BLaER1 treated with 17β-estradiol and CSF1 and Interleukin-3, amounts not matched to agents 10 nM and 100 nM (cell line): ENCODE measurements at regions not wholly inside any gene's neighbourhood (a gene's known extent, or its start where the extent isn't known, plus 50 kb on each side); places are given as distances from the start of the nearest gene placed in this dataset.

Experiments used
- H3K27ac ChIP-seq, 11 experiments: shearing (Covaris generic); formaldehyde crosslinking; 2 replicates each; pipeline ENCODE4 v1.8.1; 2022
- H3K27me3 ChIP-seq, 11 experiments: shearing (Covaris generic); formaldehyde crosslinking; 2 replicates each; pipeline ENCODE4 v1.8.1; 2022
- H3K36me3 ChIP-seq, 11 experiments: shearing (Covaris generic); formaldehyde crosslinking; 2 replicates each; pipeline ENCODE4 v1.8.1; 2022
- H3K4me1 ChIP-seq, 10 experiments: shearing (Covaris generic); formaldehyde crosslinking; 2 replicates each; pipeline ENCODE4 v1.8.1; 2022
- H3K4me2 ChIP-seq, 11 experiments: shearing (Covaris generic); formaldehyde crosslinking; 2 replicates each; pipeline ENCODE4 v1.8.1; 2022
- H3K4me3 ChIP-seq, 10 experiments: shearing (Covaris generic); formaldehyde crosslinking; 2 replicates each; pipeline ENCODE4 v1.8.1; 2022
- H3K9ac ChIP-seq, 11 experiments: shearing (Covaris generic); formaldehyde crosslinking; 2 replicates each; pipeline ENCODE4 v1.8.1; 2022
- H3K9me3 ChIP-seq, 11 experiments: shearing (Covaris generic); formaldehyde crosslinking; replicated peaks in 1 of 11; 2 replicates each; pipeline ENCODE4 v1.8.1; 2022
- H4K20me1 ChIP-seq, 11 experiments: shearing (Covaris generic); formaldehyde crosslinking; 2 replicates each; pipeline ENCODE4 v1.8.1; 2022
- Cebpa-rat ChIP-seq, 11 experiments: shearing (Covaris generic); IDR thresholded peaks; 2 replicates each; pipeline ENCODE4 v1.8.1; 2022

DNA sequence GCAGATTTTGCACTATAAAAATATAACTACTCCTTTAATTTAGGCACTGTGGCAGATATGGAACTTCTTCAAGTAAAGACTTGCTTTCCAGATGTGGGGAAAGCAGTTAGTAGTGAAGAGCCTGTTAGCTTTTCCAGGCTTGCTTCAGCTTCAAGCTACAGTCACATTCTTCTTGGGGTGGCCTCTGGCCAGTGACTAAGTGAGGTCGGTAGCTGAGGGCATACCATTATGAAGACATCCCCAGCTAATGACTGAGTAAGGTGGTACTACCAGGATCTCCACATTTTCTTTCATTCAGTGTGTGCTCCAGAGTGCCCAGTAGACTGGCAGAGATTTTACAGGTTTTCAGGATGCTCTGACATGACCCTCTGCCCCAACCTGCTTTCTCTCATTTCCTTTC is 167.1 kb upstream of the KIF2B start:
- H3K36me3 ChIP-seq, result no peaks in the 10 kb centered on the region

DNA sequence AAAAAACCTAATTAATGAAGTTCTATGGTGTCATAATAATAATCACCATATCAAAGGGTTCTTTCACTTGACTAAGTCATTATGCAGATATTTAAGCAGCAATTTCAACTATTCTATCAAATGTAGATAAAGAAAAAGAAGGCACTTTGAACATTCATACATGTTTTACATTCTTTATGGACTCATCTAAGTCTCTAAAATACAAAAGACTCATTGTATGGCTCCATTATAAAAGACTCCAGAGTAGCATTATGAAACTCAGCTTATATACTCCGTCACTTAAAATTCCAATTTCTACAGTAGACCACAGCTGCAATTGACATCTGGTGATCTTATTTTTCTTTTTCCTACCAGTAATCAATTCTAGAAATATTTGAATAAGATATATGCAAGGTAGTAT is 173.5 kb upstream of the KIF2B start:
- no peaks in the 10 kb centered on the region for H3K4me1 ChIP-seq
- no peak for TF ChIP-seq Cebpa-rat (IDR thresholded peaks at IDR 0.05)
- H3K9ac ChIP-seq, result no peak overlapping the region
- H3K9me3 ChIP-seq, result no peaks in the 10 kb centered on the region
- no peaks in the 10 kb centered on the region for H3K36me3 ChIP-seq
- no peak overlapping the region for H3K27ac ChIP-seq
- no peak overlapping the region for H3K4me2 ChIP-seq
- H4K20me1 ChIP-seq, result no peaks in the 10 kb centered on the region
- no peak overlapping the region for H3K4me3 ChIP-seq
- H3K27me3 ChIP-seq, result no peaks in the 10 kb centered on the region

More for the DNA sequence above, 167.1 kb upstream of the KIF2B start:
- TF ChIP-seq Cebpa-rat (IDR thresholded peaks at IDR 0.05), result no peak
- H4K20me1 ChIP-seq, result no peaks in the 10 kb centered on the region
- H3K4me1 ChIP-seq, result no peaks in the 10 kb centered on the region
- H3K9ac ChIP-seq, result no peak overlapping the region
- no peak overlapping the region for H3K4me2 ChIP-seq
- no peak overlapping the region for H3K4me3 ChIP-seq
- no peaks in the 10 kb centered on the region for H3K9me3 ChIP-seq
- no peaks in the 10 kb centered on the region for H3K27me3 ChIP-seq
- no peak overlapping the region for H3K27ac ChIP-seq

- Histone ChIP-seq H4K20me1 (no peaks in the 10 kb centered on the region), H3K27ac (no peak overlapping the region), H3K36me3 (no peaks in the 10 kb centered on the region), H3K9ac (no peak overlapping the region), H3K4me1 (no peaks in the 10 kb centered on the region), H3K4me3 (no peak overlapping the region), H3K27me3 (no peaks in the 10 kb centered on the region), H3K9me3 (no peaks in the 10 kb centered on the region), H3K4me2 (no peak overlapping the region)
- TF ChIP-seq Cebpa-rat (IDR thresholded peaks at IDR 0.05), result no peak
Observed at GRCh38 chr17:53646835-53647234, 175.9 kb upstream of the KIF2B start.

GRCh38 chr17:53640808-53641207 is 181.9 kb upstream of the KIF2B start:
- TF ChIP-seq Cebpa-rat (IDR thresholded peaks at IDR 0.05), result no peak
- Histone ChIP-seq H3K27me3 (no peaks in the 10 kb centered on the region), H3K27ac (no peak overlapping the region), H4K20me1 (no peaks in the 10 kb centered on the region), H3K4me2 (no peak overlapping the region), H3K4me1 (no peaks in the 10 kb centered on the region), H3K4me3 (no peak overlapping the region), H3K9ac (no peak overlapping the region), H3K36me3 (no peaks in the 10 kb centered on the region), H3K9me3 (no peaks in the 10 kb centered on the region)

- H3K9me3 ChIP-seq, result no peaks in the 10 kb centered on the region
Observed at GRCh38 chr17:53635444-53635843, 187.3 kb upstream of the KIF2B start.

DNA sequence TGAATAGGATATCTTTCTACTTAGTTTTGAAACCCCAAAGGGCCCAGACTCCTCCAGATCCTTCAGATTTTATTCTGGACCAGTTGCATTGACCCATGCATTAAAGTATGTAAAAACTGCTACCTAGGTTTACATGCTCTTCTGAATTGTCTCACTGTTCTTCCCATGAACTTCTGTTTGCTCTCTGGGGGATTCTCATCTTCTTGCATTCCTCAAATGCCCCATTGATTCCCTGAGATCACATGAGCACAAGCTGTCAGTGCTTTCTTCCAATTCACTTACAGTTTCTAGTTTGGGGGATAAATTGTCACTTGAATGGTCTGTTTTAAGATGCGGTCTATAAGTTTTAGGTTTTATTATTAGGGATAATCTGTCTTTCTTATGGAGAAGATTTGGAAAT is 188.9 kb upstream of the KIF2B start:
- Histone ChIP-seq H3K4me3 (no peak overlapping the region), H3K36me3 (no peaks in the 10 kb centered on the region), H3K27ac (no peak overlapping the region), H3K4me1 (no peaks in the 10 kb centered on the region), H4K20me1 (no peaks in the 10 kb centered on the region), H3K9ac (no peak overlapping the region), H3K4me2 (no peak overlapping the region), H3K27me3 (no peaks in the 10 kb centered on the region), H3K9me3 (no peaks in the 10 kb centered on the region)
- no peak for TF ChIP-seq Cebpa-rat (IDR thresholded peaks at IDR 0.05)

More at GRCh38 chr17:53635444-53635843, 187.3 kb upstream of the KIF2B start:
- TF ChIP-seq Cebpa-rat (IDR thresholded peaks at IDR 0.05), result no peak
- H3K4me1 ChIP-seq, result no peaks in the 10 kb centered on the region
- H3K27ac ChIP-seq, result no peak overlapping the region
- H3K27me3 ChIP-seq, result no peaks in the 10 kb centered on the region
- H3K9ac ChIP-seq, result no peak overlapping the region
- no peaks in the 10 kb centered on the region for H3K36me3 ChIP-seq
- H3K4me2 ChIP-seq, result no peak overlapping the region
- H4K20me1 ChIP-seq, result no peaks in the 10 kb centered on the region
- H3K4me3 ChIP-seq, result no peak overlapping the region

DNA sequence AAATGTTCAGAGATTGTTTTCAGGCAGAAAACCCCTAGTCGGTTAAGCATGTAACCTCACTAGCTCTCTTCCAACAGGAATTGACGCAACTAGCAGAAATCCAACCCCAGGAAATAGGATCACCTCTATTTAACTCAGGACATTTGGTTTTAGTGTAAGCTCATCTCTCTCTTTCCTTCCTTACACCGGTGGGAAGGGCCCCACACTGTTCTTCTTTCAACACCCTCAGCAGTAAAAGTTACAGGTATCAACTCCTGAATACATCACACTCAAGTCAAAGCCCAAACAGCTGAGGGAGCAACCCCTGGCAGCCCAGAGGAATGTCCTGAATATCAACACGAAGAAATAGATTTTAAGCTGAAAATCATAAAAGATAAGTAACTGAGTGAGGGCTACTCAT is 191.2 kb upstream of the KIF2B start:
- Histone ChIP-seq H3K4me2 (no peak overlapping the region), H3K36me3 (no peaks in the 10 kb centered on the region), H3K9ac (no peak overlapping the region), H3K27ac (no peak overlapping the region), H3K9me3 (no peaks in the 10 kb centered on the region), H3K27me3 (no peaks in the 10 kb centered on the region), H3K4me3 (no peak overlapping the region), H4K20me1 (no peaks in the 10 kb centered on the region), H3K4me1 (0 out of 20 replicates have a peak, but pooled peaks cover 0 to under 1% (median 0%) of the 10 kb centered on the region in 10 experiments)
- TF ChIP-seq Cebpa-rat (IDR thresholded peaks at IDR 0.05), result no peak

DNA sequence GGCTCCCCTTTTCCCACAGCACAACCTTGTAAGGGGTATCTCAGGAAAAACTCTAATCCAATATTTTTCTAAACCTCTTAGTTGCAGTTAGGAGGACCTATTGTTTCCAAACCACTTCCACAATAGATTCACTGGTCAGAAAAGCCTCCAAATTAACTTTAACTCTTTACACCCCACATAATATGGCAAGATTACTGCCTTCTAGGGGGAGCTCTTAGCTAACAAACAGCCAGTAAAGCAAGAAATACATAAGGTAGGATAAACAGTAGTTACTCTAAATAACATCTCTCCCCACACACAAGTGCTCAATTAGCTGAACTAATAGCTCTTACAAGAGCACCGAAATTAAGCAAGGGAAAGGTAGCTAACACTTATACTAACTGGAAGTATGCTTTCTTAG is 192.1 kb upstream of the KIF2B start:
- Histone ChIP-seq H3K4me3 (no peak overlapping the region), H3K4me1 (0 out of 20 replicates have a peak, but pooled peaks cover 0 to 5% (median 0%) of the 10 kb centered on the region in 10 experiments), H3K27me3 (no peaks in the 10 kb centered on the region), H3K36me3 (no peaks in the 10 kb centered on the region), H3K27ac (no peak overlapping the region), H4K20me1 (no peaks in the 10 kb centered on the region), H3K4me2 (no peak overlapping the region), H3K9ac (no peak overlapping the region), H3K9me3 (no peaks in the 10 kb centered on the region)
- TF ChIP-seq Cebpa-rat (IDR thresholded peaks at IDR 0.05), result no peak

DNA sequence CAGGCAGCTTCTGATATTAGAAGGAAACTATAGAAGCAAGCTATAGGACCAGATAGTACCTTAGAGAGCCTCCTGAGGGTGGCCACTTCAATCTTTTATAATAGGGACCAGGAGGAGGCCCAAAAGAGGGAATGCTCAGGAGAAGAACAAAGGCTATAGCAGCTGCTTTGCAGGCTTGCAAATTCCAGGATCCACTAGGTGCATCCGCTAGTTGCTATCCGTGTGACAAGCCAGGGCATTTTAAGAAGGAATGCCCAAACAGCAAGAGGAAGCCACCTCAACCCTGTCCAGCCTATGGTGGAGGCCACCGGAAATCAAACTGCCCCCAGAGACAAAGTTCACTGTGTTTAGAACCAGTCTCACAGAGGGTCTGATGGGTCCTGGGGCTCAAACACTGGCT is 192.6 kb upstream of the KIF2B start:
- H3K36me3 ChIP-seq, result no peaks in the 10 kb centered on the region
- no peak overlapping the region for H3K9ac ChIP-seq

DNA sequence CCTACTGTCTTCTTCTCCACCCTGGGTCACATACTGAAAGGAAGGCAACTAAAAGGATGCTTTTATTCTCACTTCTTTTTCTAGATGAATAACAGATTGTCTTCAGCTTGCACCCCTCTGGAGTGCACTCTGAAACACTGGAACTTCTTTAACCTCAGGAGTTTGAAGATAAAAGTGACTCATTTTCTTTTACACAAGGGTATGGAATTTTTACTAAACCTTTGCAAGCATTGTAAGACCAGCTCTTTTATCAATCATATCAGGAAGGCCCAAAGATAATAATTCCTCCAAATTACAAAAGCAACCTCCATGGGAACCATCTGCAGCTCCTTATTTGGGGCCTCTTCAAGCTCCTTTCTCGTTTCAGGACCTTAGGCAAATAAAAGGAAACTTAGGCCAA is 193.5 kb upstream of the KIF2B start:
- no peak for TF ChIP-seq Cebpa-rat (IDR thresholded peaks at IDR 0.05)
- H3K4me1 ChIP-seq, result 0 out of 20 replicates have a peak, but pooled peaks cover 0 to 5% (median 0%) of the 10 kb centered on the region in 10 experiments

More for the DNA sequence above, 192.6 kb upstream of the KIF2B start:
- Histone ChIP-seq H3K9me3 (no peaks in the 10 kb centered on the region), H4K20me1 (no peaks in the 10 kb centered on the region), H3K4me2 (no peak overlapping the region), H3K4me1 (0 out of 20 replicates have a peak, but pooled peaks cover 0 to 5% (median 0%) of the 10 kb centered on the region in 10 experiments), H3K4me3 (no peak overlapping the region), H3K27me3 (no peaks in the 10 kb centered on the region), H3K27ac (no peak overlapping the region)
- TF ChIP-seq Cebpa-rat (IDR thresholded peaks at IDR 0.05), result no peak

More for the DNA sequence above, 193.5 kb upstream of the KIF2B start:
- no peaks in the 10 kb centered on the region for H3K27me3 ChIP-seq
- H3K9me3 ChIP-seq, result no peaks in the 10 kb centered on the region
- no peak overlapping the region for H3K9ac ChIP-seq
- no peak overlapping the region for H3K4me2 ChIP-seq
- no peak overlapping the region for H3K4me3 ChIP-seq
- H3K36me3 ChIP-seq, result no peaks in the 10 kb centered on the region
- no peak overlapping the region for H3K27ac ChIP-seq
- H4K20me1 ChIP-seq, result no peaks in the 10 kb centered on the region
